ENCODE measurements at regions not wholly inside any gene's neighbourhood (a gene's known extent, or its start where the extent isn't known, plus 50 kb on each side); places are given as distances from the start of the nearest gene placed in this dataset.

- TF ChIP-seq CTCF (IDR thresholded peaks at IDR 0.05; ENCODE audit: low read depth, low read length) = no peak
- DNase-seq (ENCODE audit: extremely low read depth, low read depth) = no peak
Observed at GRCh38 chr1:63073309-63074306, 248.8 kb upstream of the FOXD3 start.

GRCh38 chr1:63074321-63074720 is 248.0 kb upstream of the FOXD3 start:
- DNase-seq (ENCODE audit: extremely low read depth, low read depth) = no peak
- TF ChIP-seq CTCF (IDR thresholded peaks at IDR 0.05; ENCODE audit: low read depth, low read length) = no peak

GRCh38 chr1:63082766-63083165 is 239.6 kb upstream of the FOXD3 start:
- no peak for TF ChIP-seq CTCF (IDR thresholded peaks at IDR 0.05; ENCODE audit: low read depth, low read length)
- DNase-seq (ENCODE audit: extremely low read depth, low read depth) = no peak

GRCh38 chr1:63087966-63088365 is 234.4 kb upstream of the FOXD3 start:
- no peak for TF ChIP-seq CTCF (IDR thresholded peaks at IDR 0.05; ENCODE audit: low read depth, low read length)
- DNase-seq (ENCODE audit: extremely low read depth, low read depth) = no peak

GRCh38 chr1:63099188-63099587 is 223.2 kb upstream of the FOXD3 start:
- no peak for DNase-seq (ENCODE audit: extremely low read depth, low read depth)

GRCh38 chr1:63101336-63101735 is 221.0 kb upstream of the FOXD3 start:
- DNase-seq (ENCODE audit: extremely low read depth, low read depth) = no peak
- TF ChIP-seq CTCF (IDR thresholded peaks at IDR 0.05; ENCODE audit: low read depth, low read length) = no peak

More at GRCh38 chr1:63099188-63099587, 223.2 kb upstream of the FOXD3 start:
- TF ChIP-seq CTCF (IDR thresholded peaks at IDR 0.05; ENCODE audit: low read depth, low read length) = no peak

- TF ChIP-seq CTCF (IDR thresholded peaks at IDR 0.05; ENCODE audit: low read depth, low read length) = no peak
- no peak for DNase-seq (ENCODE audit: extremely low read depth, low read depth)
Observed at GRCh38 chr1:63103682-63104081, 218.7 kb upstream of the FOXD3 start.

All from AG09319 (cell line).